ENCODE measurements at regions not wholly inside any gene's neighbourhood (a gene's known extent, or its start where the extent isn't known, plus 50 kb on each side); places are given as distances from the start of the nearest gene placed in this dataset.

DNA sequence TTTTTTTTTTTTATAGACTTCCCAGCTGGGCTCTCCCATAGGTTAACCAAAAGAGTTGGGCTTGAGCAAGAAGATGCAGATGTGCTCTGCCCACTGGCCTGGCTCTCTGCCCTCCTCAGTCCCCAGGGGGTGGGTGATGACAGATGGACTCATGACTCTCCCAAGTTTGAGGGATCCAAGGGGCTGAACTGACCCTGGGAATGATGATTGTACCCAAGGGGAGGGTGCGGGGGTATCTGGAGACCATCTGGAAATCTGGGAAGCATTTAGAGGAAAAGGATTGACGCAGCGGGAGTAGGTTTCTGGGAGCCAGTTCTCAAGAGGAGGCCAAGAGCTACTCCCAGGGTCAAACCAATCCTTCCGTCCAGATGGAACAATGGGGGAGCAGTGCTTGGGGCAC is 330.8 kb downstream of the CYP26B1 start (continued):
- TF ChIP-seq, protein P1, sequence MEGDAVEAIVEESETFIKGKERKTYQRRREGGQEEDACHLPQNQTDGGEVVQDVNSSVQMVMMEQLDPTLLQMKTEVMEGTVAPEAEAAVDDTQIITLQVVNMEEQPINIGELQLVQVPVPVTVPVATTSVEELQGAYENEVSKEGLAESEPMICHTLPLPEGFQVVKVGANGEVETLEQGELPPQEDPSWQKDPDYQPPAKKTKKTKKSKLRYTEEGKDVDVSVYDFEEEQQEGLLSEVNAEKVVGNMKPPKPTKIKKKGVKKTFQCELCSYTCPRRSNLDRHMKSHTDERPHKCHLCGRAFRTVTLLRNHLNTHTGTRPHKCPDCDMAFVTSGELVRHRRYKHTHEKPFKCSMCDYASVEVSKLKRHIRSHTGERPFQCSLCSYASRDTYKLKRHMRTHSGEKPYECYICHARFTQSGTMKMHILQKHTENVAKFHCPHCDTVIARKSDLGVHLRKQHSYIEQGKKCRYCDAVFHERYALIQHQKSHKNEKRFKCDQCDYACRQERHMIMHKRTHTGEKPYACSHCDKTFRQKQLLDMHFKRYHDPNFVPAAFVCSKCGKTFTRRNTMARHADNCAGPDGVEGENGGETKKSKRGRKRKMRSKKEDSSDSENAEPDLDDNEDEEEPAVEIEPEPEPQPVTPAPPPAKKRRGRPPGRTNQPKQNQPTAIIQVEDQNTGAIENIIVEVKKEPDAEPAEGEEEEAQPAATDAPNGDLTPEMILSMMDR (conservative IDR thresholded peaks at IDR 0.05; ENCODE audit: low read depth in 2 of 2): no peak

DNA sequence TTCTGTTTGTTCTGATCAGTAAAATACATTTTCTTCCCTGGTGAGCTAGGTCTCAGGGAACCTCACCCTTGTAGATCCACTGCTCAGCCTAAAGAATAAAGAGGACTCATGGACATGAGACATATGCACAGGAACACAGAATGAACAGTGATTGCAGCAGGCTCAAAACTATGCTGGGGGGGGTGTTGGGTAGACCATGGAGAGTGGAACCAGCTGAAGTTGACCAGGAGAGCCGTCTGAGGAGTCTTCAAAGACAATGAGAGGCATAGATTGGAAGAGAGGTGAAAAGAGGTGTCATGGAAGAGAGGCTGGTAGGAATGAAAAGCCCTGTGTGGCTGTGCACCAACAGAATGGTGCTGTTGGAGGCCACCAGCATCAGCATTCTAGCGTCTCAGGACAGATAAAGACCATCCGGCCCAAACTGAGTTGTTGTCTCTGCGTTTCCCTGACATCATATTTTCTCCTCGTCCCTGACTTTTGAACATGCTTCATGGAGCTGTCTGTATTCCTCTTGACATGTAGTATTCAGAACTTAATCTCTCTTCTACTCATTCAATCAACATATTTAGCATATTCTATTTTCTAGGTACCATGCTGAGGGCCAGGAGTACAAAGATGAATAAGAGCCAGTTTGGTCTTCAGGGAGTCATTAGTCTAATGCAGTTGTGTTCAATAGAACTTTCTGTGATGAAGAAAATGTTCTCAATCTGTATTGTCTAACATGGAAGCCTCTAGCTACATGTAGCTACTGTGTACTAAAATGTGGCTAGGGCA is 331.8 kb downstream of the CYP26B1 start:
- Mint-ChIP-seq H3K4me3 (no peak overlapping the region), H3K27me3 (ENCODE audit: insufficient read depth, low read depth, poor library complexity) (no peaks in the 10 kb centered on the region), H3K4me1 (no peaks in the 10 kb centered on the region), H3K36me3 (ENCODE audit: low read depth) (no peaks in the 10 kb centered on the region), H3K9me3 (peaks cover 2% of the 10 kb centered on the region; the same call in 1 of the 3 replicates), H3K27ac (no peak overlapping the region)
- ATAC-seq (no peak), DNase-seq (ENCODE audit: low spot score) (no peak)
- H3F3A ChIP-seq (replicated peaks; ENCODE audit: low read depth): no peaks in the 10 kb centered on the region
- TF ChIP-seq EZH2phosphoT487 (IDR thresholded peaks at IDR 0.05; ENCODE audit: unreplicated experiment) (no peak), POLR2AphosphoS5 (IDR thresholded peaks at IDR 0.05; ENCODE audit: low read depth) (no peak), EZH2 (IDR thresholded peaks at IDR 0.05; ENCODE audit: low read depth, unreplicated experiment) (no peak), JUNB (IDR thresholded peaks at IDR 0.05; ENCODE audit: unreplicated experiment) (no peak), ZNF331 (CRISPR knock-in tag; IDR thresholded peaks at IDR 0.05; ENCODE audit: low read depth) (no peak)
- TF ChIP-seq, protein P2, sequence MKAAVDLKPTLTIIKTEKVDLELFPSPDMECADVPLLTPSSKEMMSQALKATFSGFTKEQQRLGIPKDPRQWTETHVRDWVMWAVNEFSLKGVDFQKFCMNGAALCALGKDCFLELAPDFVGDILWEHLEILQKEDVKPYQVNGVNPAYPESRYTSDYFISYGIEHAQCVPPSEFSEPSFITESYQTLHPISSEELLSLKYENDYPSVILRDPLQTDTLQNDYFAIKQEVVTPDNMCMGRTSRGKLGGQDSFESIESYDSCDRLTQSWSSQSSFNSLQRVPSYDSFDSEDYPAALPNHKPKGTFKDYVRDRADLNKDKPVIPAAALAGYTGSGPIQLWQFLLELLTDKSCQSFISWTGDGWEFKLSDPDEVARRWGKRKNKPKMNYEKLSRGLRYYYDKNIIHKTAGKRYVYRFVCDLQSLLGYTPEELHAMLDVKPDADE (IDR thresholded peaks at IDR 0.05): no peak
- H3K4me3 ChIP-seq: no peak overlapping the region
- H3K27me3 ChIP-seq (ENCODE audit: insufficient read depth): no peaks in the 10 kb centered on the region
- H2AFZ ChIP-seq: no peak overlapping the region
- H3K27ac ChIP-seq (ENCODE audit: low read depth): no peak overlapping the region
- H3K36me3 ChIP-seq (ENCODE audit: insufficient read depth): no peaks in the 10 kb centered on the region
- no peaks in the 10 kb centered on the region for H3K4me1 ChIP-seq (ENCODE audit: insufficient read depth)
- peaks cover 20% of the 10 kb centered on the region; the same call in 1 of the 2 replicates for H3K9me2 ChIP-seq (ENCODE audit: insufficient read depth)
- H3K79me2 ChIP-seq (replicated peaks; ENCODE audit: insufficient read depth): no peaks in the 10 kb centered on the region
- no peak overlapping the region for H3K4me2 ChIP-seq
- H4K20me1 ChIP-seq (replicated peaks; ENCODE audit: insufficient read depth): no peaks in the 10 kb centered on the region

DNA sequence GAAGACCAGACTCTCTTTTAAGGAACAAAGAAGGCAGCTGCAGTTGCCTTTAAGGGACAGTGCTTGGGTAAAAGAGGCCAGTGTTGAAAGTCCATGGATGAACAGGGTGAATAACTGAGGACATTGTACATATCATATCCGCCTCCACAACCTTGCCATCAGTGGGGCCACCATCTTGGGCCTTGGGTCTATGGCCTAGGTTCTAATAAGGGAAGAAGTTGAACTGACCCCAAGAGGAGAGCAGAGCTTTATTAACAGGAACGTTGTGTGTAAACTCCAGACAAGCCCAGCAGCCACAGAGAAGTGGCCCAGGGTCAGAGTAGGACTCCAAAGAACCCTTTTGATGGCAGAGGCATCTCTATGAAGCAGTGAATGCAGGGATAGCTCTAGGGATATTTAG is 332.8 kb downstream of the CYP26B1 start:
- Mint-ChIP-seq H3K27ac (no peak overlapping the region), H3K4me1 (no peaks in the 10 kb centered on the region), H3K36me3 (ENCODE audit: low read depth) (no peaks in the 10 kb centered on the region), H3K4me3 (no peak overlapping the region), H3K27me3 (ENCODE audit: insufficient read depth, low read depth, poor library complexity) (no peaks in the 10 kb centered on the region), H3K9me3 (peaks cover 2% of the 10 kb centered on the region; the same call in 1 of the 3 replicates)
- ATAC-seq (no peak), DNase-seq (ENCODE audit: low spot score) (no peak)
- H3K4me1 ChIP-seq (ENCODE audit: insufficient read depth): no peaks in the 10 kb centered on the region
- H2AFZ ChIP-seq: no peak overlapping the region
- H3K4me3 ChIP-seq: no peak overlapping the region
- H3F3A ChIP-seq (replicated peaks; ENCODE audit: low read depth): no peaks in the 10 kb centered on the region
- no peak overlapping the region for H3K27ac ChIP-seq (ENCODE audit: low read depth)
- H3K4me2 ChIP-seq: no peak overlapping the region
- H3K9me2 ChIP-seq (ENCODE audit: insufficient read depth): peaks cover 20% of the 10 kb centered on the region; the same call in 1 of the 2 replicates
- H3K79me2 ChIP-seq (replicated peaks; ENCODE audit: insufficient read depth): no peaks in the 10 kb centered on the region
- H4K20me1 ChIP-seq (replicated peaks; ENCODE audit: insufficient read depth): no peaks in the 10 kb centered on the region
- H3K27me3 ChIP-seq (ENCODE audit: insufficient read depth): no peaks in the 10 kb centered on the region
- H3K36me3 ChIP-seq (ENCODE audit: insufficient read depth): no peaks in the 10 kb centered on the region
- TF ChIP-seq, protein P3, sequence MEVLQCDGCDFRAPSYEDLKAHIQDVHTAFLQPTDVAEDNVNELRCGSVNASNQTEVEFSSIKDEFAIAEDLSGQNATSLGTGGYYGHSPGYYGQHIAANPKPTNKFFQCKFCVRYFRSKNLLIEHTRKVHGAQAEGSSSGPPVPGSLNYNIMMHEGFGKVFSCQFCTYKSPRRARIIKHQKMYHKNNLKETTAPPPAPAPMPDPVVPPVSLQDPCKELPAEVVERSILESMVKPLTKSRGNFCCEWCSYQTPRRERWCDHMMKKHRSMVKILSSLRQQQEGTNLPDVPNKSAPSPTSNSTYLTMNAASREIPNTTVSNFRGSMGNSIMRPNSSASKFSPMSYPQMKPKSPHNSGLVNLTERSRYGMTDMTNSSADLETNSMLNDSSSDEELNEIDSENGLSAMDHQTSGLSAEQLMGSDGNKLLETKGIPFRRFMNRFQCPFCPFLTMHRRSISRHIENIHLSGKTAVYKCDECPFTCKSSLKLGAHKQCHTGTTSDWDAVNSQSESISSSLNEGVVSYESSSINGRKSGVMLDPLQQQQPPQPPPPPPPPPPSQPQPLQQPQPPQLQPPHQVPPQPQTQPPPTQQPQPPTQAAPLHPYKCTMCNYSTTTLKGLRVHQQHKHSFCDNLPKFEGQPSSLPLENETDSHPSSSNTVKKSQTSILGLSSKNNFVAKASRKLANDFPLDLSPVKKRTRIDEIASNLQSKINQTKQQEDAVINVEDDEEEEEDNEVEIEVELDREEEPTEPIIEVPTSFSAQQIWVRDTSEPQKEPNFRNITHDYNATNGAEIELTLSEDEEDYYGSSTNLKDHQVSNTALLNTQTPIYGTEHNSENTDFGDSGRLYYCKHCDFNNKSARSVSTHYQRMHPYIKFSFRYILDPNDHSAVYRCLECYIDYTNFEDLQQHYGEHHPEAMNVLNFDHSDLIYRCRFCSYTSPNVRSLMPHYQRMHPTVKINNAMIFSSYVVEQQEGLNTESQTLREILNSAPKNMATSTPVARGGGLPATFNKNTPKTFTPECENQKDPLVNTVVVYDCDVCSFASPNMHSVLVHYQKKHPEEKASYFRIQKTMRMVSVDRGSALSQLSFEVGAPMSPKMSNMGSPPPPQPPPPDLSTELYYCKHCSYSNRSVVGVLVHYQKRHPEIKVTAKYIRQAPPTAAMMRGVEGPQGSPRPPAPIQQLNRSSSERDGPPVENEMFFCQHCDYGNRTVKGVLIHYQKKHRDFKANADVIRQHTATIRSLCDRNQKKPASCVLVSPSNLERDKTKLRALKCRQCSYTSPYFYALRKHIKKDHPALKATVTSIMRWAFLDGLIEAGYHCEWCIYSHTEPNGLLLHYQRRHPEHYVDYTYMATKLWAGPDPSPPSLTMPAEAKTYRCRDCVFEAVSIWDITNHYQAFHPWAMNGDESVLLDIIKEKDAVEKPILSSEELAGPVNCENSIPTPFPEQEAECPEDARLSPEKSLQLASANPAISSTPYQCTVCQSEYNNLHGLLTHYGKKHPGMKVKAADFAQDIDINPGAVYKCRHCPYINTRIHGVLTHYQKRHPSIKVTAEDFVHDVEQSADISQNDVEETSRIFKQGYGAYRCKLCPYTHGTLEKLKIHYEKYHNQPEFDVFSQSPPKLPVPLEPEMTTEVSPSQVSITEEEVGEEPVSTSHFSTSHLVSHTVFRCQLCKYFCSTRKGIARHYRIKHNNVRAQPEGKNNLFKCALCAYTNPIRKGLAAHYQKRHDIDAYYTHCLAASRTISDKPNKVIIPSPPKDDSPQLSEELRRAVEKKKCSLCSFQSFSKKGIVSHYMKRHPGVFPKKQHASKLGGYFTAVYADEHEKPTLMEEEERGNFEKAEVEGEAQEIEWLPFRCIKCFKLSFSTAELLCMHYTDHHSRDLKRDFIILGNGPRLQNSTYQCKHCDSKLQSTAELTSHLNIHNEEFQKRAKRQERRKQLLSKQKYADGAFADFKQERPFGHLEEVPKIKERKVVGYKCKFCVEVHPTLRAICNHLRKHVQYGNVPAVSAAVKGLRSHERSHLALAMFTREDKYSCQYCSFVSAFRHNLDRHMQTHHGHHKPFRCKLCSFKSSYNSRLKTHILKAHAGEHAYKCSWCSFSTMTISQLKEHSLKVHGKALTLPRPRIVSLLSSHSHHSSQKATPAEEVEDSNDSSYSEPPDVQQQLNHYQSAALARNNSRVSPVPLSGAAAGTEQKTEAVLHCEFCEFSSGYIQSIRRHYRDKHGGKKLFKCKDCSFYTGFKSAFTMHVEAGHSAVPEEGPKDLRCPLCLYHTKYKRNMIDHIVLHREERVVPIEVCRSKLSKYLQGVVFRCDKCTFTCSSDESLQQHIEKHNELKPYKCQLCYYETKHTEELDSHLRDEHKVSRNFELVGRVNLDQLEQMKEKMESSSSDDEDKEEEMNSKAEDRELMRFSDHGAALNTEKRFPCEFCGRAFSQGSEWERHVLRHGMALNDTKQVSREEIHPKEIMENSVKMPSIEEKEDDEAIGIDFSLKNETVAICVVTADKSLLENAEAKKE (CRISPR knock-in tag; IDR thresholded peaks at IDR 0.05): no peak
- TF ChIP-seq POLR2AphosphoS5 (IDR thresholded peaks at IDR 0.05; ENCODE audit: low read depth) (no peak), NANOG (IDR thresholded peaks at IDR 0.05; ENCODE audit: borderline replicate concordance) (no peak), EZH2 (IDR thresholded peaks at IDR 0.05; ENCODE audit: low read depth, unreplicated experiment) (no peak)
